ENCODE measurements at regions not wholly inside any gene's neighbourhood (a gene's known extent, or its start where the extent isn't known, plus 50 kb on each side); places are given as distances from the start of the nearest gene placed in this dataset.

DNA sequence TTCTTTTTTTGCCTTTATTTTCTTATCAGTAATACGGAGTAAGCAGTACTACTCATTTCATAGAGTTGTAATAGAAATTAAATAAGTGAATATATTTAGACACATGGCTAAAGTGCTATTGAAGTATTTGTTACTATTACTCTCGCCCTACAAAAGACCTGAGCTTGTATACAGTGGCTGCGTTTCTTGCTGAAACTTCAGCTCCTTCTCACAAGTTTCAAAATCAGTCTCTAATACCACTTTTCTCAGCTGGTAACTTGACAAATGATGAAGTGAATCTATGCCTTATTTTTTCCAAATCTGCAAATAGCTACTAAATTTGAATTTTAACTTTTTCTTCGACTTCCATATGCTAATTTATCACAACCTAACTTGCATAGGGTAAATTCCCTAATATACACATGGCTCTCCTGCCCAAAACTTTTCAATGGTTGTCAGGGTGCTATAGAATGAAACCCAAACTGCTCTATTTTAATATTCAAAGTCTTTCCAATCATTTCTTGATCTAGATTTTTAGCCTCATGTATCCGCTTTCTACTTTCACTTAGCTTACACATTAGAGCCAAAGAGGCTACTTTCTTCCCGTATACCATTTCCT lies 347.8 kb upstream of the GULP1 start:
- no peak overlapping the region for H3K9ac ChIP-seq (ENCODE audit: low read depth, low read length)
- H3K4me1 ChIP-seq (ENCODE audit: control insufficient read depth, insufficient read depth, low read length) = no peaks in the 10 kb centered on the region
- H3K4me3 ChIP-seq (ENCODE audit: low read depth, low read length) = no peak overlapping the region

DNA sequence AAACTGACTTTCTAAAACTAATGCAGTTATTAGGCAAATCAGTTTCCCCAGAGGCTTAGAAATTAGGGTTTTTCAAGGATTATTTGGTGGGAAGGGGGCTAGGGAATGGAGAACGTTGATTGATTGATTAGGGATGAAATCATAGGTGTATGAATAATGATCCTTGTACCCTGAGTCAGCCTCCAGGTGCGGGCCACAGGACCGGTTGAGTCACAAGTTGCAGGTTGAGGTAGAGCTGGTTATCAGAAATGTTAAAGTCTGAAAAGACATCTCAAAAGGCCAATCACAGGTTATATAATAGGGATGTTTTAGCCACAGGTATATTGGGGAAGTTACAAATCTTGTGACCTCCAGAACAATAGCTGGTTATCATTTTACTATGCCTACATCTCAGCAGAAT lies 341.8 kb upstream of the GULP1 start:
- H3K4me3 ChIP-seq (ENCODE audit: low read depth, low read length) = no peak overlapping the region
- H3K36me3 ChIP-seq (ENCODE audit: control insufficient read depth, insufficient read depth, low read length) = no peaks in the 10 kb centered on the region
- H3K9me3 ChIP-seq (ENCODE audit: control insufficient read depth, insufficient read depth, low read length) = no peaks in the 10 kb centered on the region
- no peak overlapping the region for H3K9ac ChIP-seq (ENCODE audit: low read depth, low read length)
- no peaks in the 10 kb centered on the region for H3K4me1 ChIP-seq (ENCODE audit: control insufficient read depth, insufficient read depth, low read length)
- no peaks in the 10 kb centered on the region for H3K27me3 ChIP-seq (ENCODE audit: control insufficient read depth, insufficient read depth, low read length)

More for the DNA sequence above, 347.8 kb upstream of the GULP1 start:
- Histone ChIP-seq H3K9me3 (ENCODE audit: control insufficient read depth, insufficient read depth, low read length) (no peaks in the 10 kb centered on the region), H3K27me3 (ENCODE audit: control insufficient read depth, insufficient read depth, low read length) (no peaks in the 10 kb centered on the region), H3K36me3 (ENCODE audit: control insufficient read depth, insufficient read depth, low read length) (no peaks in the 10 kb centered on the region)

DNA sequence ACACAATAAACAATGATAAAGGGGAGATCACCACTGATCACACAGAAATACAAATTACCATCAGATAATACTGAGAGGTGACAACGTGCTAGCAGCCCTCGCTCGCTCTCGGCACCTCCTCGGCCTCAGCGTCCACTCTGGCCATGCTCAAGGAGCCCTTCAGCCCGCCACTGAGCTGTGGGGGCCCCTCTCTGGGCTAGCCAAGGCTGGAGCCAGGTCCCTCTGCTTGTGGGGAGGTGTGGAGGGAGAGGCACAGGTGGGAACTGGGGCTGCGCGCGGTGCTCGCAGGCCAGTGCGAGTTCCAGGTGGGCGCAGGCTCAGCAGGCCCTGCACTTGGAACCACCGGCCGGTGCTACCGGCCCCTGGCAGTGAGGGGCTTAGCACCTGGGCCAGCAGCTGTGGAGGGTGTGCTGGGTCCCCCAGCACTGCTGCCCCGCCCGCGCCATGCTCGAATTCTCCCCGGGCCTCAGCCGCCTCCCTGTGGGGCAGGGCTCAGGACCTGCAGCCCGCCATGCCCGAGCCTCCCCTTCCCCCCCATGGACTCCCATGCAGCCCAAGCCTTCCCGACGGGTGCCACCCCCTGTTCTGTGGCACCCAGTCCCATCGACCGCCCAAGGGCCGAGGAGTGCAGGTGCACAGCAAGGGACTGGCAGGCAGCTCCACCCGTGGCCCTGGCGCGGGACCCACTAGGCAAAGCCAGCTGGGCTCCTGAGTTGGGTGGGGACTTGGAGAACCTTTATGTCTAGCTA lies 340.0 kb upstream of the GULP1 start:
- Histone ChIP-seq H3K9me3 (ENCODE audit: control insufficient read depth, insufficient read depth, low read length) (no peaks in the 10 kb centered on the region), H3K36me3 (ENCODE audit: control insufficient read depth, insufficient read depth, low read length) (no peaks in the 10 kb centered on the region), H3K27me3 (ENCODE audit: control insufficient read depth, insufficient read depth, low read length) (no peaks in the 10 kb centered on the region), H3K4me3 (ENCODE audit: low read depth, low read length) (no peak overlapping the region), H3K9ac (ENCODE audit: low read depth, low read length) (no peak overlapping the region), H3K4me1 (ENCODE audit: control insufficient read depth, insufficient read depth, low read length) (no peaks in the 10 kb centered on the region)

DNA sequence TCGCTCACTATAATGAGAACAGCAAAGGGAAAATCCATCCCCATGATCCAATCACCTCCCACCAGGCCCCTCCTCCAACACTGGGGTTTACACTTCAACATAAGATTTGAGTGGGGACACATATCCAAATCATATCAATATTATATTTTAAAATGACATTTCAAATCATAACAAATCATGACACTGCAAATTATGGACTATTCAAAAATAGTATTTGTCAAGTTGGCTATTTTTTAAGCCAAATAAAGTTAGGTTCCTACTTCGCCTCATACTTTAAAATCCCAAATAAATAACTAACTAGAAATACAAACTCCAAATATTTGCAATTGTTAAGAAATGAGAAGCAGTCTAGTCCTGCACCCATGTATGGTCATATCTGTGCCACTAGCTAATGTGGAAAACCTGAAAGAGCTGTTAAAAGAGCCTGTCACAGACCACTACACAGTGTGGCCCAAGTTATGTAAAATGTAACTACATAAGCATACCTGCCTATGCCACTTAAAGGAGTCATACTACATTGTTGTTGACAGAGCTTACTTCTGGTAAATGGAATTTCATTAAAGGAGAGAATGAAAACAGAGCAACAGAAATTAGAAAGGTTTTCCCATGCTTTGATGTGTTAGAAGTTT lies 334.7 kb upstream of the GULP1 start:
- H3K4me3 ChIP-seq (ENCODE audit: low read depth, low read length) = no peak overlapping the region
- no peaks in the 10 kb centered on the region for H3K9me3 ChIP-seq (ENCODE audit: control insufficient read depth, insufficient read depth, low read length)
- H3K27me3 ChIP-seq (ENCODE audit: control insufficient read depth, insufficient read depth, low read length) = no peaks in the 10 kb centered on the region
- no peaks in the 10 kb centered on the region for H3K4me1 ChIP-seq (ENCODE audit: control insufficient read depth, insufficient read depth, low read length)
- H3K36me3 ChIP-seq (ENCODE audit: control insufficient read depth, insufficient read depth, low read length) = no peaks in the 10 kb centered on the region
- no peak overlapping the region for H3K9ac ChIP-seq (ENCODE audit: low read depth, low read length)

DNA sequence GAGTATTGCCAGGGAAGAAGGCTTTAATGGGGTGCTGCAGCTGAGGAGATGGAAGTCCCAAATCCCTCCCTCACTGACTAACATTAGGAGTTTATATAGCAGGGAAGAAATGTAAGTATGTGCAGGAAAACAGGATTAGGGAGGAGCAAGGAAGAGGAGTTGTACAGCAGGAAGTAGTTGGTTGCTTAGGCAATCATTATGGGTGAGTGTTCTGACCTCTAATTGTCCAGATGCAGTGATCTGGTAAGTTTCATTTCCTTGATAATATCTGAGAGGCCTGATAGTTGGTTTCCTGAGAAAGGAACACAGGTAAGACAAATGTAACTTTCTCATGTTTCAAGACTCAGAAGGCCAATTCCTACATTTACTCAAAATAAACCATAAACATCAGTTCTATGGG lies 331.9 kb upstream of the GULP1 start:
- no peaks in the 10 kb centered on the region for H3K36me3 ChIP-seq (ENCODE audit: control insufficient read depth, insufficient read depth, low read length)
- peaks cover 2% of the 10 kb centered on the region for H3K4me1 ChIP-seq (ENCODE audit: control insufficient read depth, insufficient read depth, low read length)
- no peak overlapping the region for H3K4me3 ChIP-seq (ENCODE audit: low read depth, low read length)
- no peaks in the 10 kb centered on the region for H3K9me3 ChIP-seq (ENCODE audit: control insufficient read depth, insufficient read depth, low read length)
- no peak overlapping the region for H3K9ac ChIP-seq (ENCODE audit: low read depth, low read length)
- H3K27me3 ChIP-seq (ENCODE audit: control insufficient read depth, insufficient read depth, low read length) = no peaks in the 10 kb centered on the region

DNA sequence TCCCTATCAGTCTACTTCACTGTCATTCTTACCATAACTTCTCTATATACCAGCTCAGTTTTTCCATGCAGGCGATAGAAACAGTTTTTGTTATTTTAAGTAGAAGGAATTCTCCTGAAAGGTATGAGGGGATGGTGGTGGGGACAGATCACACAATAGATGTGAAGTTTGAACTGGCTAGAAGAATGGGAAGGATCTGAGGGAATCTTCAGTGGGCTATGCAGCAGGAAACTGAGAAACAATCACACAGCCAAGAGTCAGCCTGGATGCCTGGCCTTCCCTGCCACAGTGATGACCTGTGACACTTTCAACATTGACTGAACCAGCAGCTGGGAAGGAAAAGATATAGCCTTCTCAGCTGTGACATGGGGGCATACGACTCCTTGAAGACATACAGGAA lies 329.1 kb upstream of the GULP1 start:
- Histone ChIP-seq H3K36me3 (ENCODE audit: control insufficient read depth, insufficient read depth, low read length) (no peaks in the 10 kb centered on the region), H3K27me3 (ENCODE audit: control insufficient read depth, insufficient read depth, low read length) (no peaks in the 10 kb centered on the region), H3K9ac (ENCODE audit: low read depth, low read length) (no peak overlapping the region), H3K4me3 (ENCODE audit: low read depth, low read length) (no peak overlapping the region), H3K4me1 (ENCODE audit: control insufficient read depth, insufficient read depth, low read length) (peaks cover 2% of the 10 kb centered on the region), H3K9me3 (ENCODE audit: control insufficient read depth, insufficient read depth, low read length) (no peaks in the 10 kb centered on the region)

DNA sequence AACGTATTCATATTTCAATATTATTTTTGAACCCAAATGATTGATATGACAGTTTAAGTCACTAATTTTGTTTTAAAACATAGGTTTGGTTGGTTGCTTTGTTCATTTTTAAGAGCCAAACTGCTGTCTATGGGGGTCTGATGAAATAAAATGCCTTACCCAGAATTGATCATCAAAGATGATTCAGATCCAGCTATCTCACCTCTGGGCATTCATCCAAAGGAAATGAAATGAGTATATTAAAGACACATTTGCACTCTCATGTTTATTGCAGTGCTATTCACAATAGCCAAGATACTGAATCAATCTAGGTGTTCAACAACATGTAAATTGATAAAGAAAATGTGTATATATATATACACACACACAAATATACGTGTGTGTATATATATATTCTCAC lies 326.9 kb upstream of the GULP1 start:
- H3K27me3 ChIP-seq (ENCODE audit: control insufficient read depth, insufficient read depth, low read length) = no peaks in the 10 kb centered on the region
- no peak overlapping the region for H3K9ac ChIP-seq (ENCODE audit: low read depth, low read length)
- H3K4me1 ChIP-seq (ENCODE audit: control insufficient read depth, insufficient read depth, low read length) = peaks cover 2% of the 10 kb centered on the region
- no peak overlapping the region for H3K4me3 ChIP-seq (ENCODE audit: low read depth, low read length)
- H3K9me3 ChIP-seq (ENCODE audit: control insufficient read depth, insufficient read depth, low read length) = no peaks in the 10 kb centered on the region
- H3K36me3 ChIP-seq (ENCODE audit: control insufficient read depth, insufficient read depth, low read length) = no peaks in the 10 kb centered on the region

DNA sequence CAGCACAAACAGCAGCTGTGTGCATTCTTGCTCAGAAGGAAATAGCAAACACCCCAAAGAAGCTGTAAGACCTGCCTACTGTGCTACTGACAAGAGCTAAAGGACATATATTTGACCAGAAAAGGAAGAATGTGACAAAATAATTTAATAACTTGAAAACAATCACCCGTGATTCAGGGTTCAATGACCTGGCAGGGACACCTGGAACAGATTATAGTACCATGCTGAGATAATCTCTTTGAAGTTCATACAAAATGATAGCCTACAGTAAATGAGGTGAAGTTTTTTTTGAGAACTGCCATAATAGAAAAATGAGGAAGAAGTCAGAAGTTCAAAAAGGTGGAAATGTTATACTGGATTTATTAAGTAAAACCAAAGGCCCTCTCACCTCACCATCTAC lies 324.8 kb upstream of the GULP1 start:
- Histone ChIP-seq H3K9ac (ENCODE audit: low read depth, low read length) (no peak overlapping the region), H3K27me3 (ENCODE audit: control insufficient read depth, insufficient read depth, low read length) (no peaks in the 10 kb centered on the region), H3K4me3 (ENCODE audit: low read depth, low read length) (no peak overlapping the region), H3K4me1 (ENCODE audit: control insufficient read depth, insufficient read depth, low read length) (peaks cover 2% of the 10 kb centered on the region), H3K9me3 (ENCODE audit: control insufficient read depth, insufficient read depth, low read length) (no peaks in the 10 kb centered on the region), H3K36me3 (ENCODE audit: control insufficient read depth, insufficient read depth, low read length) (no peaks in the 10 kb centered on the region)

DNA sequence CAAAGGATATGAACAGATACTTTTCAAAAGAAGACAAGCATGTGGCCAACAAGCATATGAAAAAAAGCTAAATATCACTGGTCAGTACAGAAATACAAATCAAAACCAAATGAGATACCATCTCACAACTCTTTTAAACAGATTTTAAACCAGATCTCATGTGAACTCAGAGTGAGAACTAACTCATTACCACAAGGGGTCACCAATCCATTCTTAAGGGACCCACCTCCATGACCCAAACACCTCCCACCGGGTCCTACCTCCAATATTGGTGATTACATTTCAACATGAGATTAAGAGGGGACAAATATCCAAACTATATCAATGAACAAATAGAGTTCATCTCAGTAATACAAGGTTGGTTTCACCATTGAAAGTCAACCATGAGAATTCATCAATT lies 319.8 kb upstream of the GULP1 start:
- peaks cover 8% of the 10 kb centered on the region for H3K4me1 ChIP-seq (ENCODE audit: control insufficient read depth, insufficient read depth, low read length)
- H3K36me3 ChIP-seq (ENCODE audit: control insufficient read depth, insufficient read depth, low read length) = no peaks in the 10 kb centered on the region
- H3K27me3 ChIP-seq (ENCODE audit: control insufficient read depth, insufficient read depth, low read length) = no peaks in the 10 kb centered on the region
- H3K9me3 ChIP-seq (ENCODE audit: control insufficient read depth, insufficient read depth, low read length) = no peaks in the 10 kb centered on the region
- no peak overlapping the region for H3K4me3 ChIP-seq (ENCODE audit: low read depth, low read length)
- no peak overlapping the region for H3K9ac ChIP-seq (ENCODE audit: low read depth, low read length)

DNA sequence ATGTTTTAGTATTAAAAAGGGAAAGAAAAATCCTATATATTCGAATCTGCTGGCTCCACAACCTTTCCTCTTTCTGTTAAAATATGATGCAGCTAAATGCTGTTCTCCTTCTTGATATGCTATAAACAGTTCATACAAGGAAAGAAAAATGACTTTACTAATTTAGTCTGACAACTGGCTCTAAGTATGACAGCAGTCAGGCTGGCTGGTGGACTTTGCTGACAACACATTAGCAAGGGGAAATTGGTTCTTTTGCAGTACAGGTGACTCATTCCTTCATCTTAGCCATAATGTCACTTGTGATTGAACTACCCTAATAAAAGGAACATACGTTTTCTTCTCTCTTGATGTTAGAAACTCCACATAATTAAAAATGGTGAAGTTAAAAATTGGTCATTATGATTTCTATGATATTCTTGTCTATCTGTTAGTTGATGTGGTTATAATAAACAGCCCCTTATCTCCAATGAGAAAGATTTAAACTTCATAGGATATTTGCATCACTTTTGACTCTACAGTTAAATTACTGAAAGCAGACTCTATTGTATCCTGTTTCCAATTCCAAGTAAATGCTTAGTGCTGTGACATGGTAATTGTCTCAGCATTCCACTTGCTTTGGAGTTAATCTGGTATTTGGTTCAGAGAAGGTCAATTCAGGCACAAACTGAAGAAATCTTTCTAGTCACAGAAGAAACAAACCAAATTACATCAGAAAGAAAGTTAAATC lies 315.3 kb upstream of the GULP1 start:
- Histone ChIP-seq H3K4me1 (ENCODE audit: control insufficient read depth, insufficient read depth, low read length) (peaks cover 16% of the 10 kb centered on the region), H3K9me3 (ENCODE audit: control insufficient read depth, insufficient read depth, low read length) (no peaks in the 10 kb centered on the region), H3K9ac (ENCODE audit: low read depth, low read length) (no peak overlapping the region), H3K27me3 (ENCODE audit: control insufficient read depth, insufficient read depth, low read length) (no peaks in the 10 kb centered on the region), H3K4me3 (ENCODE audit: low read depth, low read length) (no peak overlapping the region), H3K36me3 (ENCODE audit: control insufficient read depth, insufficient read depth, low read length) (no peaks in the 10 kb centered on the region)

DNA sequence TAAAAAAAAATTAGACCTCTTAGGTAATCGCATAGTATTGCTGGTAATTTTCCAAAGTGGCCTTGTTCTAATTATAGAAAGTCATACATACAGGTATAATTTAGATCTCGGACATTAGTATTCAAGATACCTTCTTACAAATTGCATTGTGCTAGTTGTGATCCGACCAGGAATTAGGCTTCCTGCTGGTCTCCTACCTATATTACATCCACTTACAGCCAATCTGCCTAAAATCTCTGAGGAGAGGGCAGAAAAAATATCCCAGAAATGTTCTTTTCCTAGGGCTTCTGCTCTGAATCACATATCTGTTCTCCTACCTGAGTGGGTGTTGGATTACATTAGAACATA lies 314.7 kb upstream of the GULP1 start:
- H3K9me3 ChIP-seq (ENCODE audit: control insufficient read depth, insufficient read depth, low read length) = no peaks in the 10 kb centered on the region
- H3K4me3 ChIP-seq (ENCODE audit: low read depth, low read length) = no peak overlapping the region
- H3K4me1 ChIP-seq (ENCODE audit: control insufficient read depth, insufficient read depth, low read length) = peaks cover 16% of the 10 kb centered on the region
- H3K27me3 ChIP-seq (ENCODE audit: control insufficient read depth, insufficient read depth, low read length) = no peaks in the 10 kb centered on the region
- no peaks in the 10 kb centered on the region for H3K36me3 ChIP-seq (ENCODE audit: control insufficient read depth, insufficient read depth, low read length)
- no peak overlapping the region for H3K9ac ChIP-seq (ENCODE audit: low read depth, low read length)

DNA sequence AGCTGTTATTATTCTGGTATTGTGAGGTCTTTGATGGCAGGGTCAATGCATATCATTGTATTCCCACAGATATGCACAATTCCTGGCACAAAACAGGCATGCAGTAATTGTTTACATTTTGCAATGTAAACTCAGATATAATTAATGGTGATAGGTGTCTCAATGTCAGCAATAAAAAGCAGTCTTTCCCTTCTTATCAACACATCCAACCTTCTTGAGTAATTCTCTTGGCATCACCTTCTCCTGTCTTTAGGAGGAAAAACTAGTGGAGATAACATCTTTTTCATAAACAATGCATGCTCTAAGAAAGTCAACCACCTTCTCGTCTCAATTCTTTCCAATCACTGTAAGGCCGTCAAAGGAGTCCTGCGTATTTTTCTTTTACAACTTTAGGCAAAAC lies 313.3 kb upstream of the GULP1 start:
- no peaks in the 10 kb centered on the region for H3K9me3 ChIP-seq (ENCODE audit: control insufficient read depth, insufficient read depth, low read length)
- H3K9ac ChIP-seq (ENCODE audit: low read depth, low read length) = no peak overlapping the region
- H3K4me1 ChIP-seq (ENCODE audit: control insufficient read depth, insufficient read depth, low read length) = peaks cover 16% of the 10 kb centered on the region
- no peaks in the 10 kb centered on the region for H3K36me3 ChIP-seq (ENCODE audit: control insufficient read depth, insufficient read depth, low read length)
- H3K27me3 ChIP-seq (ENCODE audit: control insufficient read depth, insufficient read depth, low read length) = no peaks in the 10 kb centered on the region
- no peak overlapping the region for H3K4me3 ChIP-seq (ENCODE audit: low read depth, low read length)
